Hepatocyte (in vitro differentiated cells): ENCODE measurements at regions not wholly inside any gene's neighbourhood (a gene's known extent, or its start where the extent isn't known, plus 50 kb on each side); places are given as distances from the start of the nearest gene placed in this dataset.
"Not testable (repeated sequence)": the region's sequence is repeated elsewhere in the genome, so short reads cannot be mapped to it uniquely, and the experiment has no call there.

Experiments
- DNase-seq: peaks from one replicate; pipeline ENCODE4 v3.0.0-alpha.2; 2016; ENCODE audit warnings: low spot score
- H2AFZ ChIP-seq: fragments of 200-600 bp; sonication (generic); 2 replicates; pipeline ENCODE4 v1.6.0; 2016; ENCODE audit warnings: antibody characterized with exemption, mild to moderate bottlenecking
- H3K27ac ChIP-seq: fragments of 200-600 bp; sonication (generic); 2 replicates; pipeline ENCODE4 v1.5.1; 2016; ENCODE audit warnings: mild to moderate bottlenecking
- H3K27me3 ChIP-seq: fragments of 200-600 bp; sonication (generic); 2 replicates; pipeline ENCODE4 v1.6.1; 2016
- H3K36me3 ChIP-seq: fragments of 200-600 bp; sonication (generic); replicated peaks from 2 replicates; pipeline ENCODE4 v1.5.1; 2016; ENCODE audit warnings: low read depth; ENCODE audit not compliant: insufficient read depth
- H3K4me1 ChIP-seq: fragments of 200-600 bp; sonication (generic); 2 replicates; pipeline ENCODE4 v1.5.1; 2016; ENCODE audit warnings: mild to moderate bottlenecking, moderate library complexity; ENCODE audit not compliant: insufficient read depth
- H3K4me2 ChIP-seq: fragments of 200-600 bp; sonication (generic); 2 replicates; pipeline ENCODE4 v1.6.0; 2016
- H3K4me3 ChIP-seq: fragments of 200-600 bp; sonication (generic); 2 replicates; pipeline ENCODE4 v1.5.1; 2016; ENCODE audit warnings: mild to moderate bottlenecking
- H3K79me2 ChIP-seq: fragments of 200-600 bp; sonication (generic); 2 replicates; pipeline ENCODE4 v1.6.0; 2017; ENCODE audit warnings: mild to moderate bottlenecking
- H3K9me2 ChIP-seq: fragments of 200-600 bp; sonication (generic); replicated peaks from 2 replicates; pipeline ENCODE4 v1.6.0; 2017; ENCODE audit warnings: mild to moderate bottlenecking; ENCODE audit not compliant: insufficient read depth
- H3K9me3 ChIP-seq: fragments of 200-600 bp; sonication (generic); 2 replicates; pipeline ENCODE4 v1.5.1; 2016; ENCODE audit warnings: low read depth, mild to moderate bottlenecking
- H4K20me1 ChIP-seq: fragments of 200-600 bp; sonication (generic); 2 replicates; pipeline ENCODE4 v1.6.0; 2016; ENCODE audit warnings: mild to moderate bottlenecking; ENCODE audit not compliant: insufficient read depth, poor library complexity, severe bottlenecking
- WGBS: methylation state at CpG from one replicate; pipeline ENCODE4 v1.1.6; 2016; ENCODE audit warnings: low lambda C conversion rate; ENCODE audit errors: missing lambda C conversion rate; 5-methylcytosine and 5-hydroxymethylcytosine counted together
- TF ChIP-seq, protein P1 (sequence below): fragments of 200-600 bp; sonication (generic); IDR thresholded peaks from 2 replicates; pipeline ENCODE4 v1.5.1; 2016; ENCODE audit warnings: antibody characterized with exemption, mild to moderate bottlenecking; ENCODE audit not compliant: poor library complexity

DNA sequence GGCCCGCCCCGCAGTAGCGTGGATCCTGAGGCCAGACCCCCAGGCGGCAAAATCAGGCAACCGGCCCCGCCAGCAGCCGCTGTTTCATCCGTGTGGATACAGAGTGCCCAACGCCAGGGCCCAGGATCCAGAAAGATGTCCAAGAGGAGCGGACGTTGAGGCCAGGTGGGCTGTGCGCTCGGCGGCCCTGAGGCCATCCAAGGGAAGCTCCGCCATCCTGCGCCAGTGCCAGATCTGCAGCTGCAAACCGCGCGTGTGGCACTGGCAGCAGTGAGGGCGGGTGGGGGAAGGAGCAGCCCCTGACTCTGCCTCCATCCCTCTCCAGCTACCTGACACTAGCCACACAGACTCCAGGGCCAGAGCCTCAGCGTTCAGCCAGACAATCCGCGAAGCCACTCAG is 668.2 kb downstream of the SPATA31A6 start:
- H3K27ac ChIP-seq, H2AFZ ChIP-seq, H3K36me3 ChIP-seq, H3K9me2 ChIP-seq, H3K4me1 ChIP-seq, H4K20me1 ChIP-seq, DNase-seq, H3K27me3 ChIP-seq, H3K79me2 ChIP-seq, H3K9me3 ChIP-seq, H3K4me3 ChIP-seq: not testable (repeated sequence)
- 85% methylated on average over 15 of the region's 23 CpGs for WGBS
- H3K4me2 ChIP-seq: peak overlapping the region; percentile 73

DNA sequence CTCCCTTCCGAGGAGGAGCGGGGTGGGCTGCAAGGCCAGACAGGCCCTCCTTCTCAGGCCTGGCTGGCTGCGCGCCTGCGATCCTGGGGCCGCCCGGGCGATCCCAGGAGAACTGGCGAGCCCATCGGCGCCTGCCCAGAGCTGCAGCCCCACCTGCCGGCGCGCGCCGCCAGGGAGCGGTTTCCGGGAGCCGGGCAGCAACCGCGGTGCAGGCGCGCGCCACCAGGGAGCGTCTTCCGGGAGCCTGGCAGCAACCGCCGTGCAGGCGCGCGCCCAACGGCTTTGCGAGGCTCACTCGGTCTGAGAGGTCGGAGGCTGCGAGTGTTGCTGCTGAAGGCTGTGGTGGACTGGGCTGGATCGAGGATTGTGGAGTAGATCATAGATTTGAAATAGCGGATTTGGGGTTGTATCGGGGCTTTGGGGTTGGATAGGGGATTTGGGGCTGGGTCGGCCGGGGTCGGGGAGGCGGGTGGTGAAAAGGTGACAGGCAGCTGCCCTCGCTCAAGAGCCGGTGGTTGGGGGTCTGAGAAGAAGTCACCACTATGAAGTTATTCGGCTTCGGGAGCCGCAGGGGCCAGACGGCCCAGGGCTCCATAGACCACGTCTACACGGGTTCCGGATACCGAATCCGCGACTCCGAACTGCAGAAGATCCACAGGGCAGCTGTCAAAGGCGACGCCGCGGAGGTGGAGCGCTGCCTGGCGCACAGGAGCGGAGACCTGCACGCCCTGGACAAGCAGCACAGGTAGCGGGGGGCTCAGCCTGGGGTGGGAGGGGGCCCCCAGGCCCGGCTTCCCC is 668.9 kb downstream of the SPATA31A6 start:
- not testable (repeated sequence) for H3K4me1 ChIP-seq, H3K36me3 ChIP-seq, H3K79me2 ChIP-seq, H3K9me3 ChIP-seq, H2AFZ ChIP-seq, H3K27ac ChIP-seq, H4K20me1 ChIP-seq, H3K27me3 ChIP-seq, H3K9me2 ChIP-seq, H3K4me3 ChIP-seq
- 40% methylated on average over 53 of the region's 66 CpGs for WGBS
- peak overlapping the region; percentile 73 for H3K4me2 ChIP-seq
- peak; percentile 72 for DNase-seq
- TF ChIP-seq, protein P1, sequence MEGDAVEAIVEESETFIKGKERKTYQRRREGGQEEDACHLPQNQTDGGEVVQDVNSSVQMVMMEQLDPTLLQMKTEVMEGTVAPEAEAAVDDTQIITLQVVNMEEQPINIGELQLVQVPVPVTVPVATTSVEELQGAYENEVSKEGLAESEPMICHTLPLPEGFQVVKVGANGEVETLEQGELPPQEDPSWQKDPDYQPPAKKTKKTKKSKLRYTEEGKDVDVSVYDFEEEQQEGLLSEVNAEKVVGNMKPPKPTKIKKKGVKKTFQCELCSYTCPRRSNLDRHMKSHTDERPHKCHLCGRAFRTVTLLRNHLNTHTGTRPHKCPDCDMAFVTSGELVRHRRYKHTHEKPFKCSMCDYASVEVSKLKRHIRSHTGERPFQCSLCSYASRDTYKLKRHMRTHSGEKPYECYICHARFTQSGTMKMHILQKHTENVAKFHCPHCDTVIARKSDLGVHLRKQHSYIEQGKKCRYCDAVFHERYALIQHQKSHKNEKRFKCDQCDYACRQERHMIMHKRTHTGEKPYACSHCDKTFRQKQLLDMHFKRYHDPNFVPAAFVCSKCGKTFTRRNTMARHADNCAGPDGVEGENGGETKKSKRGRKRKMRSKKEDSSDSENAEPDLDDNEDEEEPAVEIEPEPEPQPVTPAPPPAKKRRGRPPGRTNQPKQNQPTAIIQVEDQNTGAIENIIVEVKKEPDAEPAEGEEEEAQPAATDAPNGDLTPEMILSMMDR: peak; percentile 16

DNA sequence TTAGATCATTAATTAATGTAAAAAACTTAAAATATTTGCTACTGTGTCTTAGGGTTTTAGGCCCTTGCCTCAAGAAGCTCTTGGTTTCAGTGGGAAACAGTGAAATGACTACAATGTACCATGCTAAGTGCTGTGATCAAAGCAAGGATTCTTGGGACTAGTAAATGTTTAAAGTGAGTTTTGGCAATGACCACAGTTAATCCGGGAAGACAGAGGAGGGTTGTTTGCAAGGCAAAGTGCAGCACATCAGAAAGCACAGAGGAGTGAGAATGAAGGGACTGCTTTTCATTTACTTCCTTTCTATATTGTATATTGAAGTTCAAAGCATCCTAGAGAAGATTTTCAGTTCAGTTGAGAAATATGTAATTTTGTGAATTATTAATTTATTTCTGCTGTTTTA is 676.7 kb downstream of the SPATA31A6 start:
- DNase-seq, H3K4me1 ChIP-seq, H4K20me1 ChIP-seq, H3K27ac ChIP-seq, H2AFZ ChIP-seq, H3K36me3 ChIP-seq, H3K9me3 ChIP-seq, H3K27me3 ChIP-seq, H3K79me2 ChIP-seq, H3K4me3 ChIP-seq, H3K9me2 ChIP-seq, H3K4me2 ChIP-seq: not testable (repeated sequence)
- WGBS: 42% methylated on average over 1 of the region's 1 CpG

DNA sequence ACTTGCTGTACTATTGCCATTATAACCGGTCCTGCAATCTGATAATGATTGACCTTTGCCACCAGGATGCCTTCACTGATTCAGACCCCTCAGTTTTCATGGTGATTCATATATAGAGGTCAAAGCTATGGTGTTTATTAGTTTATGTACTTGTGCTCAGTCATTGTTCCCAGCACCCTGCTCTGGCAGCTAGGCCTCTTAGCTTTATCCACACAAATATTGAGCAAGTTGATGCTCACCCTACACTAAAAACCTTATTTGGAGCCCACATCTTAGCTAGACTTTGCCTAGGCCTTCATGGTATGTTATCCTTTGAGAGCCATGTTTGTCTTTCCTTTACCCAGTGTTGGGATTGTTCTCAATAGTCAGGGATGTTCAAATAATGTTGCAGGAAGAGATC is 679.0 kb downstream of the SPATA31A6 start:
- H3K27me3 ChIP-seq, H3K79me2 ChIP-seq, H2AFZ ChIP-seq, H3K4me1 ChIP-seq, H3K4me2 ChIP-seq, H3K27ac ChIP-seq, DNase-seq, H3K9me2 ChIP-seq, H3K36me3 ChIP-seq, H3K9me3 ChIP-seq, H3K4me3 ChIP-seq, H4K20me1 ChIP-seq: not testable (repeated sequence)
- whole genome bisulfite sequencing: 50% methylated on average over 1 of the region's 1 CpG
